Epidermal melanocyte (primary cell): ENCODE measurements at regions not wholly inside any gene's neighbourhood (a gene's known extent, or its start where the extent isn't known, plus 50 kb on each side); places are given as distances from the start of the nearest gene placed in this dataset.
"Not testable (repeated sequence)": the region's sequence is repeated elsewhere in the genome, so short reads cannot be mapped to it uniquely, and the experiment has no call there.

Source experiments
- DNase-seq: peaks from one replicate; pipeline ENCODE4 v3.0.0; 2011; ENCODE audit warnings: low spot score; ENCODE audit not compliant: insufficient read length

GRCh38 chr7:32224276-32224675 lies 154.1 kb upstream of the PDE1C start:
- no peak for DNase-seq

- no peak for DNase-seq
Observed at GRCh38 chr7:32223721-32224120, 153.5 kb upstream of the PDE1C start.

GRCh38 chr7:32223071-32223650 lies 153.0 kb upstream of the PDE1C start:
- DNase-seq: no peak

- DNase-seq: no peak
Observed at GRCh38 chr7:32222251-32222900, 152.2 kb upstream of the PDE1C start.

- no peak for DNase-seq
Observed at GRCh38 chr7:32221736-32222135, 151.5 kb upstream of the PDE1C start.

GRCh38 chr7:32221056-32221455 lies 150.8 kb upstream of the PDE1C start:
- DNase-seq: no peak

GRCh38 chr7:32219831-32220230 lies 149.6 kb upstream of the PDE1C start:
- not testable (repeated sequence) for DNase-seq

GRCh38 chr7:32219416-32219815 lies 149.2 kb upstream of the PDE1C start:
- no peak for DNase-seq

- DNase-seq: no peak
Observed at GRCh38 chr7:32218741-32219288, 148.6 kb upstream of the PDE1C start.

- DNase-seq: no peak
Observed at GRCh38 chr7:32218154-32218467, 147.9 kb upstream of the PDE1C start.

- no peak for DNase-seq
Observed at GRCh38 chr7:32217341-32218153, 147.3 kb upstream of the PDE1C start.

- no peak for DNase-seq
Observed at GRCh38 chr7:32216759-32217158, 146.6 kb upstream of the PDE1C start.

GRCh38 chr7:32215697-32216096 lies 145.5 kb upstream of the PDE1C start:
- no peak for DNase-seq

- no peak for DNase-seq
Observed at GRCh38 chr7:32214913-32215312, 144.7 kb upstream of the PDE1C start.

GRCh38 chr7:32212321-32212720 lies 142.1 kb upstream of the PDE1C start:
- no peak for DNase-seq

GRCh38 chr7:32206987-32207386 lies 136.8 kb upstream of the PDE1C start:
- DNase-seq: no peak

- DNase-seq: no peak
Observed at GRCh38 chr7:32206488-32206887, 136.3 kb upstream of the PDE1C start.

- DNase-seq: not testable (repeated sequence)
Observed at GRCh38 chr7:32205298-32205824, 135.2 kb upstream of the PDE1C start.

- peak; percentile 63 for DNase-seq
Observed at GRCh38 chr7:32204361-32205018, 134.3 kb upstream of the PDE1C start.

- no peak for DNase-seq
Observed at GRCh38 chr7:32200646-32201045, 130.4 kb upstream of the PDE1C start.

GRCh38 chr7:32194537-32194936 lies 124.3 kb upstream of the PDE1C start:
- DNase-seq: no peak

- DNase-seq: no peak
Observed at GRCh38 chr7:32191305-32191704, 121.1 kb upstream of the PDE1C start.
